ENCODE measurements at regions not wholly inside any gene's neighbourhood (a gene's known extent, or its start where the extent isn't known, plus 50 kb on each side); places are given as distances from the start of the nearest gene placed in this dataset.
A peak's percentile ranks its signal among the peaks of the same experiment; 100 is the strongest.
"Not testable (repeated sequence)": the region's sequence is repeated elsewhere in the genome, so short reads cannot be mapped to it uniquely, and the experiment has no call there.

GRCh38 chr15:101965353-101965752, 153.4 kb downstream of the OR4F15 start:
- H3K9me3 ChIP-seq (ENCODE audit: insufficient read depth in 2 of 2, low read depth in 1 of 2, low read length in 1 of 2); H4K91ac ChIP-seq (replicated peaks; ENCODE audit: insufficient read length, low read length); H2BK12ac ChIP-seq (ENCODE audit: low read depth, low read length); H2BK15ac ChIP-seq (ENCODE audit: low read length); H2BK5ac ChIP-seq (ENCODE audit: low read depth, low read length); H3K27ac ChIP-seq (ENCODE audit: low read depth, low read length); CTCF ChIA-PET (ENCODE audit: partially characterized antibody); H3K23ac ChIP-seq (ENCODE audit: insufficient read length); POLR2A ChIA-PET (ENCODE audit: partially characterized antibody); H3K27me3 ChIP-seq (replicated peaks in 1 of 4; ENCODE audit: control insufficient read depth in 3 of 4, extremely low read depth in 1 of 4, insufficient read depth in 3 of 4, low read length in 3 of 4); H3K23me2 ChIP-seq (ENCODE audit: low read depth, low read length); H3K14ac ChIP-seq (ENCODE audit: insufficient read length); H3K4me1 ChIP-seq (replicated peaks in 1 of 4; ENCODE audit: control insufficient read depth in 3 of 4, insufficient read depth in 4 of 4, low read length in 3 of 4); H3K18ac ChIP-seq (ENCODE audit: extremely low read depth, low read length); H2BK120ac ChIP-seq (replicated peaks; ENCODE audit: low read depth, low read length); H3K9ac ChIP-seq (replicated peaks in 1 of 4; ENCODE audit: extremely low read depth in 1 of 4, low read depth in 3 of 4, low read length in 3 of 4); FAIRE-seq; H2AFZ ChIP-seq (ENCODE audit: low read length); H3K4me3 ChIP-seq (ENCODE audit: extremely low read depth in 1 of 4, insufficient read depth in 2 of 4, low read depth in 3 of 4, low read length in 4 of 4); H4K8ac ChIP-seq (ENCODE audit: extremely low read depth, insufficient read depth, low read length); H3K4me2 ChIP-seq (ENCODE audit: insufficient read depth in 1 of 2, low read depth in 2 of 2, low read length in 2 of 2); H3K36me3 ChIP-seq (ENCODE audit: control insufficient read depth in 2 of 4, insufficient read depth in 4 of 4, low read length in 3 of 4); H3K56ac ChIP-seq (replicated peaks; ENCODE audit: insufficient read length, low read depth, low read length); H2AK5ac ChIP-seq (ENCODE audit: low read depth, low read length); H4K5ac ChIP-seq (ENCODE audit: insufficient read length, low read depth, low read length); H4K20me1 ChIP-seq (replicated peaks in 1 of 2; ENCODE audit: control insufficient read depth in 1 of 2, insufficient read depth in 2 of 2, low read length in 2 of 2); DNase-seq (ENCODE audit: low read depth in 1 of 2, low spot score in 2 of 2); H3K79me2 ChIP-seq (ENCODE audit: control insufficient read depth in 1 of 2, insufficient read depth in 2 of 2, low read length in 2 of 2); H3K4ac ChIP-seq (replicated peaks; ENCODE audit: insufficient read length, low read depth, low read length); H3K79me1 ChIP-seq (ENCODE audit: low read depth, low read length); H2BK20ac ChIP-seq (ENCODE audit: low read length): not testable (repeated sequence)
- WGBS, 2 experiments (ENCODE audit: extremely low coverage in 1 of 2, insufficient coverage in 1 of 2, insufficient read length in 1 of 2, insufficient replicate concordance in 2 of 2, low coverage in 1 of 2, low lambda C conversion rate in 2 of 2, missing lambda C conversion rate in 1 of 2) = 85% methylated on average over 2 of the region's 2 CpGs; no CpG with 5 or more reads in 1 of the 2 experiments

- H2AK5ac ChIP-seq (ENCODE audit: low read depth, low read length); H3K79me2 ChIP-seq (ENCODE audit: control insufficient read depth in 1 of 2, insufficient read depth in 2 of 2, low read length in 2 of 2); POLR2A ChIA-PET (ENCODE audit: partially characterized antibody); H4K8ac ChIP-seq (ENCODE audit: extremely low read depth, insufficient read depth, low read length); H3K14ac ChIP-seq (ENCODE audit: insufficient read length); H3K18ac ChIP-seq (ENCODE audit: extremely low read depth, low read length); H3K4me1 ChIP-seq (replicated peaks in 1 of 4; ENCODE audit: control insufficient read depth in 3 of 4, insufficient read depth in 4 of 4, low read length in 3 of 4); H2BK15ac ChIP-seq (ENCODE audit: low read length); H2BK20ac ChIP-seq (ENCODE audit: low read length); H3K4me3 ChIP-seq (ENCODE audit: extremely low read depth in 1 of 4, insufficient read depth in 2 of 4, low read depth in 3 of 4, low read length in 4 of 4); H3K56ac ChIP-seq (replicated peaks; ENCODE audit: insufficient read length, low read depth, low read length); DNase-seq (ENCODE audit: low read depth in 1 of 2, low spot score in 2 of 2); H4K91ac ChIP-seq (replicated peaks; ENCODE audit: insufficient read length, low read length); H3K9ac ChIP-seq (replicated peaks in 1 of 4; ENCODE audit: extremely low read depth in 1 of 4, low read depth in 3 of 4, low read length in 3 of 4); H3K36me3 ChIP-seq (ENCODE audit: control insufficient read depth in 2 of 4, insufficient read depth in 4 of 4, low read length in 3 of 4); H3K27ac ChIP-seq (ENCODE audit: low read depth, low read length); H2BK120ac ChIP-seq (replicated peaks; ENCODE audit: low read depth, low read length); H3K9me3 ChIP-seq (ENCODE audit: insufficient read depth in 2 of 2, low read depth in 1 of 2, low read length in 1 of 2); H4K5ac ChIP-seq (ENCODE audit: insufficient read length, low read depth, low read length); H3K4ac ChIP-seq (replicated peaks; ENCODE audit: insufficient read length, low read depth, low read length); H3K23me2 ChIP-seq (ENCODE audit: low read depth, low read length); H4K20me1 ChIP-seq (replicated peaks in 1 of 2; ENCODE audit: control insufficient read depth in 1 of 2, insufficient read depth in 2 of 2, low read length in 2 of 2); H3K27me3 ChIP-seq (replicated peaks in 1 of 4; ENCODE audit: control insufficient read depth in 3 of 4, extremely low read depth in 1 of 4, insufficient read depth in 3 of 4, low read length in 3 of 4); H3K79me1 ChIP-seq (ENCODE audit: low read depth, low read length); H2AFZ ChIP-seq (ENCODE audit: low read length); H3K4me2 ChIP-seq (ENCODE audit: insufficient read depth in 1 of 2, low read depth in 2 of 2, low read length in 2 of 2); H3K23ac ChIP-seq (ENCODE audit: insufficient read length); CTCF ChIA-PET (ENCODE audit: partially characterized antibody); FAIRE-seq; H2BK12ac ChIP-seq (ENCODE audit: low read depth, low read length): not testable (repeated sequence)
- peak overlapping the region; percentile 52; the same call in 1 of the 2 replicates for H2BK5ac ChIP-seq (ENCODE audit: low read depth, low read length)
- WGBS, 2 experiments (ENCODE audit: extremely low coverage in 1 of 2, insufficient coverage in 1 of 2, insufficient read length in 1 of 2, insufficient replicate concordance in 2 of 2, low coverage in 1 of 2, low lambda C conversion rate in 2 of 2, missing lambda C conversion rate in 1 of 2) = 95% methylated on average over 8 of the region's 8 CpGs; no CpG with 5 or more reads in 1 of the 2 experiments
Measured at GRCh38 chr15:101965860-101966259, 153.9 kb downstream of the OR4F15 start.

Data from H1 (cell line).